Islet of Langerhans (tissue), 1 donor: ENCODE measurements at regions not wholly inside any gene's neighbourhood (a gene's known extent, or its start where the extent isn't known, plus 50 kb on each side); places are given as distances from the start of the nearest gene placed in this dataset.
"Not testable (repeated sequence)": the region's sequence is repeated elsewhere in the genome, so short reads cannot be mapped to it uniquely, and the experiment has no call there.

Experiments
- FAIRE-seq: peaks from one replicate; lab custom pipeline; 2011; peaks lifted over from hg19 to GRCh38; lab: Jason Lieb, UNC

DNA sequence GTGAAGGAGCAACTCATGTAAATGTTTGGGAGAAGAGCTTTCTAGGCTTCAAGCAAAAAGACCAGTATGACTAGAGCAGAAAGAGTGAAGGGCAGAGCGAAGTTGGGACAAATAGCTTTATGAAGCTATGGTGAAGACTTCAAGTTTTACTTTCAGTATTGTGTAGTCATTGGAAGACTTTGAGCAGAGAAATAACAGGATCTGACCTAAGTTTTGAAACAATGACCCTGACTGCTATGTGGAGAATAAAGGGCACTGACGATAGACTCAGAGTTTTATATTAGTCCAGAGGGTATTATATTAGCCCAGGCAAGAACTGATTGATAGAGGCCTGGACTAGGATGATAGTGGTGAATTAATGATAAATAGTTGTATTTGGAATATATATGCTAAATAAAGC is 187.3 kb downstream of the KTN1 start:
- no peak for FAIRE-seq

DNA sequence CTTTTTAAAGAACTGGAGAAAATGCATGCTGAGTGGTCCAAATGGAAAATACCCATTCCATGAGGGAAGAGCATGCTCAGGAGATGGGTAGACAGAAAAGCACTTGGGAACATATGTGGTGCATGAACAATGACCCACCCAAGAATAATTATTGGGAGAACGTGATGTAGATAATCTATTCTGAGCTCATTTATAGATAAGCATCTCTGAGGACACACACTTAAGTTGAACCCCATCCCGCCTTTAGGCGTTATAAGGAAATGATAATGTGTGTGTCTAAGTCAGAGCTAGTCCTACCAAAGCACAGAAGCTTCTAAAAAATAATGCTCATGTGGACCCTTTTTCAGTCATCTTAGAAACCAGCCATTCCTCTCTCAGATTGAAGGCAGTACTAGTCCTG is 189.9 kb downstream of the KTN1 start:
- no peak for FAIRE-seq

- no peak for FAIRE-seq
These were observed 191.4 kb downstream of the KTN1 start for GRCh38 chr14:55771242-55771981.

GRCh38 chr14:55772486-55772885 is 192.5 kb downstream of the KTN1 start:
- no peak for FAIRE-seq

- no peak for FAIRE-seq
These were observed 193.3 kb downstream of the KTN1 start for GRCh38 chr14:55773312-55773711.

DNA sequence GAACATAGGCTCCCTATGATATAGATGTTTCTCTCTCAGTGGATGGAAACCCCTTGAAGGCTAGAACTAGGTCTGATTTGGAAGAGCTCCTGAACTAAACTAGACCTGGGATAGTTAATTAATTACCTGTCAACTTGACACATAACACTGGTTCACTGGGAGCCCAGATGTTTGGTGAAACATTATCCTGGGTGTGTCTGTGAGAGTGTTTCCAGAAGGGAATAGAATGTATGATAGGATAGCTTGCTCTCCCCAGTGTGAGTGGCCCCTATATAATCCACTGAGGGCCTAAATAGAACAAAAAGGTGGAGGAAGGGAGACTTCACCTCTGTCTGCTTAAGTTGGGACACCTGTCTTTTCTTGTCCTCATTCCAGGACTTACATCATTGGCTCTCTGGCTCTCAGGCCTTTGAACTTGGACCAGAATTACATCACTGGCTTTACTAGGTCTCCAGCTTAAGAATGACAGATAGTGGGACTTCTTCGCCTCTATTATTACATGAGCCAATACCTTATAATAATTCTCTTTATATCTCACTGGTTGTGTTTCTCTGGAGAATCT is 194.1 kb downstream of the KTN1 start:
- no peak for FAIRE-seq

GRCh38 chr14:55777877-55778276 is 197.9 kb downstream of the KTN1 start:
- no peak for FAIRE-seq

DNA sequence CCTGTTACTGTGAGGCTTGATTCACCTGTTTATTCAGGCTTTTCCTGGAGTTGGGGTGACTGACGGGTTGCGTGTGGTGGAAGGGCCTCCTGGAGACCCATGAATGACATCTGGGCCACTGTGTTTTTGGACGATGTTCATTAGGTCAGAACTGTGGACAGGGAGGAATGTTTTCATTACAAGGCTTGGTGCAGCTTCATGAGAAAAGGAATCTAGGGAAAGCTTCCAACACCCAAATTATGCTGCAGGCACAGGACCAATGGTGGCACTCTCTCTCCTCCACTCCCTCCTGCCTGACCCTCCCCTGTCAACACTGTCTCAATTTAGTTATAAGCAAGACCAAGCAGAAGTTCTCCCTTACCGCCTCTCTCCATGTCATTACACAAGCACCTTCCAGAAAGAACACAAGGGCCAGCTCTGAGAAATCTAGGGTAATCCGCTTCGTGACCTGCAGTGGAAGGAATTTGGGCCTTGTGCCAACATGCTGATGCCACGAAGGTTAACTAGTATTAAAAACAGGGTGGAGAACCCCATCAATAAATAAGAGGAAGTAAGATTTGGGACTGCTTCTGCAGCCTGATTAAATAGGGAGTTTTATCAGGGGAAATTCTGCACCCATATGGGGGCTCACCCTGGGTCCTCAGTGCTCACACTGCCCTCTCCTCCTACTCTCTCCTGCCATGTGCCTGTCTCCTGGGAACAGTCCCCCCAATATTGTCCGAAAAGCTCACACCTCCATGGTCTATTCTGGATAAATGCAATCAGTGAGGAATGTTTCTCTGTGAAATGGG is 200.3 kb downstream of the KTN1 start:
- no peak for FAIRE-seq

GRCh38 chr14:55781046-55781445 is 201.0 kb downstream of the KTN1 start:
- no peak for FAIRE-seq

GRCh38 chr14:55782166-55782565 is 202.2 kb downstream of the KTN1 start:
- no peak for FAIRE-seq

GRCh38 chr14:55789406-55789805 is 209.4 kb downstream of the KTN1 start:
- no peak for FAIRE-seq

- FAIRE-seq, result no peak
These were observed 214.9 kb downstream of the KTN1 start for GRCh38 chr14:55794655-55795595.

GRCh38 chr14:55796513-55796912 is 216.5 kb downstream of the KTN1 start:
- FAIRE-seq, result not testable (repeated sequence)

DNA sequence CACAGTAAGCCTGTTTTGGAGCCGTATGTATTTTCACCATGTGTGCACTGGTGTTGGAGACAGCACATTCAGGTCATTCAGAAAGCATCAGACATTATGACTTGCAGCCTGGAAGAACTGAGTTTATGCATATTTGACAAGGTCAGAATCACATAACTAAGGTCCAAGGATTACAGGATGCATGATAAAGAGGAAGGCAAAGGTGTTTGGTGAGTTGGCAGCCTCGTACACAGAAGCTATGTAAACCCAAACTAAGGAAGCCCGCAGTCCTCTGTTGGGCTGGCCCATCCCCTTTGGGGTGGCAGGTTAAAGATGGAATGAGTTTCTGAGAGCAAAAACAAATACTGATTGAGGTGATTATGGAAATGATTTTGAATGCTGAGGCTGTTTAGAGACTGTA is 218.4 kb downstream of the KTN1 start:
- FAIRE-seq, result no peak

DNA sequence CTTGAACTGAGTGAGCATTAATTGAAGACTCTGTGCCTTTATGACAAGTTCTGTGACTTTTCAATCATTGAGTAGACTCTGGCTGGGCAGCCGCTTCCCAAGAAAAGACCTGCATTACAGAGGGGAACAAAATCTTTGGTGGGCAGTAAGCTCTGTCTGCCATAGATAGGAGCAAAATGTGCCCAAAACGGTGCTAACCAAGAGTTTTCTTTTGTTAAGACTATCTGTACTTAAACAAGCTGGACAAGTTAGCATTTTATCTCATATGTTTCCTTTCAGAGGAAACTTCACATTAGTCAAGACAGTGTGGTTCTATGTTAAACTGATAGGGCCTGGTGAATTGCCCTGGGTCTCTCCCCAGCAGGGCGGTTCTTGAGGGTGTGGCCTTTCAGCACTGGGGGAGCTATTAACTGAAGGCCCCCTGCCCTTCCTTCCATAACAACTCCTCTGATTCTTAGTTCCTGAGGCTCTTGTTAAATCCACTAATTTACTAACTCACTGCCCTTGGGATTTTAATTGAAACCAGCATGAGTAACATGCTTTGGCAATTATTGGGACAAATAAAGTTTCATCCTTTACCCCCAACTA is 219.6 kb downstream of the KTN1 start:
- FAIRE-seq, result no peak

DNA sequence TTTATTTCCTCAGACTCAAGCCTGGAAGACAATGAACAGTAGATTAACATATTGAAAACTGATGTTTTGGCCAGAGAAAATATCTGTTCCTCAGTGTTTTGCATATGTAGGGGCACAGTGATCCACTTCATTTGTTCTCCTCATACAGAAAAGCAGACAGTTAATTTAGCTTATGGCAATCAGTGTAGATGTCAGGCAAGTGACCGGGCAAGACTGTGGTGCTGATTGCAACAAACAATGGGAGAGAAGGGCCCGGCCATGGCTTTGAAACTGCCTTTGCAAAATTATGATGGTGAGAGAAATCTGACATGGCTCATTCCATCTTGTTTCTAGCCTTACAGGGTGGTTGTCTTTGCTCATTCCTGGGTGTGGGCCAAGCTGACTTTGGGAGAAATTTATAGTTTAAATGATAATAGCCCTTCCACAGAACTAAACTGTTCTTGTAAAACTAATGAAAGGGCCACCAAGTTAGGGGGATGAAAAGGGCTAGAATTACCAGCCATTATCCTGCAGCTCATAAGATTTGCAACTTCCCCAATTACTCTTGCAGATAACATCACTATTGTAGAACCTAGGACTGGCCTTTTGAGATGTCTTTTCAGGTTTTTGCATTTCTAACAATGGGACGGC is 220.3 kb downstream of the KTN1 start:
- FAIRE-seq, result no peak

DNA sequence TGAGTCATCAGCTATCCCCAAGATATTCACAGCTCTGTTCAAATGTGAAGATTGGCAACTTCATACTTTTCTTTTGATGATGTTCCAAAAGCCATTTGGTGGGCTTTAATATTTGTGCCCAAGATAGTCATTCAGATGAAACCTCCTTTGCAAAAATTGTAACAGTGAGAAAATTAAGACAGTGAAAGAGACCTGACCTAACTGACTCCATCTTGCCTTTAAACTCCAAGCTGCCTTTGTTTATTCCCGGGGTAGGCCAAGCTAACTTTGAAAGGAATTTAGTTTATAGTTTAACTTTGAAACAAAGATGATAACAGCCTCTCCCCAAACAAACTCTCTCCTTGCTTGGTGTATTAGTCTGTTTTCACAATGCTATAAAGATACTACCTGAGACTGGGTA is 221.1 kb downstream of the KTN1 start:
- FAIRE-seq, result no peak

GRCh38 chr14:55802986-55803872 is 223.2 kb downstream of the KTN1 start:
- FAIRE-seq, result no peak

DNA sequence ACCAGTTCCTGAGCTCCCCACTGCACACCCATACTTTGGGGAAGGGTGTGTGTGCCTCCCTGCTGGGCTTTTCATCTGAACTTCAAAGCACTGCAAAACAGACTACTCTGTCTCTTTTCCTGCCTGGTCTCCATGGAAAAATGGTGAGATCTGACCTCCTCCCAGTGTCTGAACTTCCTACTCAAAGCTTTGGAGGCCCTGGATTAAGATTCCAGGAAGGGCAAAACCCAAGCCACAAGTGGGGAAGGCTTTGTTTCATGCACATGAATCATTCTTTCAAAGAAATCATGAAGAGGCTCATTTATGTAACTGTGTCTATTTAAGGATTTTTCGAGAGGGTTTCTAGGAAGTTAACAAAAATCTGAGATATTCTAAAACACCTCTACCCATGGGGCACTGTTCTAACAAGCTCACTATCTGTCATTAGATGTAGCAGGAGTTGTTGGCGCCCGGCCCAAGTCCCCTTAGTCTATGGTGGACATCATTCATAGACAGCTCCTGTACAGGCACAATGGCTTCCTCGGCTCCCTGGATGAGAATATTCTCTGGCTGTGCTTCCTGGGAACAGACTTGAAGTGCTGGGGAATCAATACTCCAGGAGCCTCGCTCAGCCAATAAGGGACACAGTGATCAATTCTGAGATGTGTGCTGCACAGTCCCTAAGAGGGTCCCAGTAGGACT is 224.0 kb downstream of the KTN1 start:
- FAIRE-seq, result no peak

GRCh38 chr14:55805250-55805649 is 225.2 kb downstream of the KTN1 start:
- FAIRE-seq, result no peak
